Natural killer cell treated with Interleukin-12 subunit alpha and Interleukin-12 subunit beta and Interleukin-15 and Interleukin-18, amount 100 ng/mL, for 72 hours (primary cell): ENCODE measurements at regions not wholly inside any gene's neighbourhood (a gene's known extent, or its start where the extent isn't known, plus 50 kb on each side); places are given as distances from the start of the nearest gene placed in this dataset.
A peak's percentile ranks its signal among the peaks of the same experiment; 100 is the strongest.

Experiments
- ATAC-seq, 2 donors: fragments of 150-1000 bp; cut with Tn5 transposase in 1 of 2; sonication (Bioruptor Pico), chemical (Tn5 transposase) in 1 of 2; 2 replicates each; pipeline ENCODE4 v1.10.0; 2021
- DNase-seq: peaks from one replicate; pipeline ENCODE4 v3.0.0; 2022; ENCODE audit warnings: low spot score
- H3K27ac Mint-ChIP-seq, 2 donors: 1 replicate in 1 of 2; 2 replicates in 1 of 2; pipeline ENCODE4 v1.8.0; 2022; ENCODE audit warnings: mixed read lengths in 2 of 2, mild to moderate bottlenecking in 1 of 2, moderate library complexity in 1 of 2
- H3K27me3 Mint-ChIP-seq, 2 donors: 1 replicate in 1 of 2; 2 replicates in 1 of 2; pipeline ENCODE4 v1.8.0; 2022; ENCODE audit warnings: mixed read lengths in 2 of 2
- H3K36me3 Mint-ChIP-seq: one replicate; pipeline ENCODE4 v1.8.0; 2022; ENCODE audit warnings: mixed read lengths
- H3K4me1 Mint-ChIP-seq, 2 donors: 1 replicate in 1 of 2; 2 replicates in 1 of 2; pipeline ENCODE4 v1.8.0; 2022; ENCODE audit warnings: low read depth in 2 of 2, mixed read lengths in 2 of 2, mild to moderate bottlenecking in 1 of 2
- H3K4me3 Mint-ChIP-seq: one replicate; pipeline ENCODE4 v1.8.0; 2022; ENCODE audit warnings: mixed read lengths
- H3K9me3 Mint-ChIP-seq: 2 replicates; pipeline ENCODE4 v1.8.0; 2022; ENCODE audit warnings: mixed read lengths

- H3K27me3 Mint-ChIP-seq, result peaks cover 33 to 40% of the 10 kb centered on the region in 2 donors
- DNase-seq (no peak), ATAC-seq (no peak)
Measured at GRCh38 chr1:4586611-4587160, 67.7 kb upstream of the AJAP1 start.

GRCh38 chr1:4587721-4588120 is 66.7 kb upstream of the AJAP1 start:
- H3K4me3 Mint-ChIP-seq, result no peak overlapping the region
- ATAC-seq, result no peak
- H3K4me1 Mint-ChIP-seq, result no peaks in the 10 kb centered on the region

More at GRCh38 chr1:4586611-4587160, 67.7 kb upstream of the AJAP1 start:
- no peak overlapping the region for H3K4me3 Mint-ChIP-seq
- H3K27ac Mint-ChIP-seq, result no peak overlapping the region
- H3K4me1 Mint-ChIP-seq, result no peaks in the 10 kb centered on the region
- H3K36me3 Mint-ChIP-seq, result no peaks in the 10 kb centered on the region
- H3K9me3 Mint-ChIP-seq, result no peaks in the 10 kb centered on the region

GRCh38 chr1:4590756-4591155 is 63.7 kb upstream of the AJAP1 start:
- H3K36me3 Mint-ChIP-seq, result no peaks in the 10 kb centered on the region
- ATAC-seq, result no peak
- no peak overlapping the region for H3K27ac Mint-ChIP-seq
- DNase-seq, result no peak
- no peaks in the 10 kb centered on the region for H3K9me3 Mint-ChIP-seq
- H3K27me3 Mint-ChIP-seq, result peaks cover 13 to 17% of the 10 kb centered on the region in 2 donors
- no peak overlapping the region for H3K4me3 Mint-ChIP-seq
- H3K4me1 Mint-ChIP-seq, result no peaks in the 10 kb centered on the region

More at GRCh38 chr1:4587721-4588120, 66.7 kb upstream of the AJAP1 start:
- Mint-ChIP-seq H3K27ac (no peak overlapping the region), H3K27me3 (peaks cover 33 to 39% of the 10 kb centered on the region in 2 donors), H3K9me3 (no peaks in the 10 kb centered on the region), H3K36me3 (no peaks in the 10 kb centered on the region)
- no peak for DNase-seq

GRCh38 chr1:4591926-4592325 is 62.5 kb upstream of the AJAP1 start:
- Mint-ChIP-seq H3K36me3 (no peaks in the 10 kb centered on the region), H3K27ac (no peak overlapping the region), H3K27me3 (peaks cover 4 to 5% of the 10 kb centered on the region in 2 donors), H3K9me3 (no peaks in the 10 kb centered on the region), H3K4me3 (no peak overlapping the region), H3K4me1 (no peaks in the 10 kb centered on the region)
- DNase-seq, result no peak
- no peak for ATAC-seq

- H3K4me1 Mint-ChIP-seq, result no peaks in the 10 kb centered on the region
- no peaks in the 10 kb centered on the region for H3K9me3 Mint-ChIP-seq
- DNase-seq, result no peak
- peaks cover 0 to 4% of the 10 kb centered on the region in 2 donors for H3K27me3 Mint-ChIP-seq
- ATAC-seq, result no peak
- H3K36me3 Mint-ChIP-seq, result no peaks in the 10 kb centered on the region
- H3K4me3 Mint-ChIP-seq, result no peak overlapping the region
- no peak overlapping the region for H3K27ac Mint-ChIP-seq
Measured at GRCh38 chr1:4593106-4593505, 61.3 kb upstream of the AJAP1 start.

- Mint-ChIP-seq H3K4me3 (no peak overlapping the region), H3K9me3 (no peaks in the 10 kb centered on the region), H3K4me1 (no peaks in the 10 kb centered on the region), H3K27me3 (peaks cover 0 to 4% of the 10 kb centered on the region in 2 donors), H3K27ac (no peak overlapping the region), H3K36me3 (no peaks in the 10 kb centered on the region)
- ATAC-seq (peak; percentile 21 to 31), DNase-seq (no peak)
Measured at GRCh38 chr1:4594286-4594991, 60.0 kb upstream of the AJAP1 start.

GRCh38 chr1:4595341-4596225 is 58.8 kb upstream of the AJAP1 start:
- Mint-ChIP-seq H3K27ac (no peak overlapping the region), H3K4me1 (no peaks in the 10 kb centered on the region), H3K36me3 (no peaks in the 10 kb centered on the region), H3K27me3 (peaks cover 0 to 2% of the 10 kb centered on the region in 2 donors), H3K9me3 (no peaks in the 10 kb centered on the region), H3K4me3 (no peak overlapping the region)
- DNase-seq (no peak), ATAC-seq (peak in 1 of 2 donors; percentile 36)

- no peaks in the 10 kb centered on the region for H3K9me3 Mint-ChIP-seq
- no peak overlapping the region for H3K4me3 Mint-ChIP-seq
- ATAC-seq (no peak), DNase-seq (no peak)
- peaks cover 0 to 4% of the 10 kb centered on the region in 2 donors for H3K27me3 Mint-ChIP-seq
- H3K4me1 Mint-ChIP-seq, result no peaks in the 10 kb centered on the region
- no peaks in the 10 kb centered on the region for H3K36me3 Mint-ChIP-seq
- no peak overlapping the region for H3K27ac Mint-ChIP-seq
Measured at GRCh38 chr1:4596486-4596885, 57.9 kb upstream of the AJAP1 start.

GRCh38 chr1:4597020-4597419 is 57.4 kb upstream of the AJAP1 start:
- ATAC-seq (no peak), DNase-seq (no peak)
- Mint-ChIP-seq H3K36me3 (no peaks in the 10 kb centered on the region), H3K4me3 (no peak overlapping the region), H3K27ac (no peak overlapping the region), H3K27me3 (peaks cover 0 to 10% of the 10 kb centered on the region in 2 donors), H3K4me1 (no peaks in the 10 kb centered on the region), H3K9me3 (no peaks in the 10 kb centered on the region)

GRCh38 chr1:4598561-4598960 is 55.8 kb upstream of the AJAP1 start:
- no peak overlapping the region for H3K27ac Mint-ChIP-seq
- no peaks in the 10 kb centered on the region for H3K4me1 Mint-ChIP-seq
- no peaks in the 10 kb centered on the region for H3K9me3 Mint-ChIP-seq
- no peak for DNase-seq
- no peak for ATAC-seq
- no peaks in the 10 kb centered on the region for H3K36me3 Mint-ChIP-seq
- no peak overlapping the region for H3K4me3 Mint-ChIP-seq
- H3K27me3 Mint-ChIP-seq, result peaks cover 4 to 13% of the 10 kb centered on the region in 2 donors

GRCh38 chr1:4599521-4599920 is 54.9 kb upstream of the AJAP1 start:
- Mint-ChIP-seq H3K27ac (no peak overlapping the region), H3K9me3 (no peaks in the 10 kb centered on the region), H3K36me3 (no peaks in the 10 kb centered on the region), H3K27me3 (peaks cover 7 to 17% of the 10 kb centered on the region in 2 donors), H3K4me1 (no peaks in the 10 kb centered on the region), H3K4me3 (no peak overlapping the region)
- DNase-seq (no peak), ATAC-seq (no peak)

- Mint-ChIP-seq H3K4me3 (no peak overlapping the region), H3K9me3 (no peaks in the 10 kb centered on the region), H3K27ac (no peak overlapping the region), H3K27me3 (peaks cover 7 to 17% of the 10 kb centered on the region in 2 donors), H3K4me1 (no peaks in the 10 kb centered on the region), H3K36me3 (no peaks in the 10 kb centered on the region)
- no peak for ATAC-seq
- no peak for DNase-seq
Measured at GRCh38 chr1:4599951-4600481, 54.4 kb upstream of the AJAP1 start.

GRCh38 chr1:4600615-4601460 is 53.6 kb upstream of the AJAP1 start:
- Mint-ChIP-seq H3K9me3 (no peaks in the 10 kb centered on the region), H3K4me1 (no peaks in the 10 kb centered on the region), H3K4me3 (no peak overlapping the region), H3K36me3 (no peaks in the 10 kb centered on the region), H3K27me3 (peaks cover 10 to 23% of the 10 kb centered on the region in 2 donors), H3K27ac (no peak overlapping the region)
- DNase-seq (no peak), ATAC-seq (no peak)
